ENCODE measurements at regions not wholly inside any gene's neighbourhood (a gene's known extent, or its start where the extent isn't known, plus 50 kb on each side); places are given as distances from the start of the nearest gene placed in this dataset.
A peak's percentile ranks its signal among the peaks of the same experiment; 100 is the strongest.

DNA sequence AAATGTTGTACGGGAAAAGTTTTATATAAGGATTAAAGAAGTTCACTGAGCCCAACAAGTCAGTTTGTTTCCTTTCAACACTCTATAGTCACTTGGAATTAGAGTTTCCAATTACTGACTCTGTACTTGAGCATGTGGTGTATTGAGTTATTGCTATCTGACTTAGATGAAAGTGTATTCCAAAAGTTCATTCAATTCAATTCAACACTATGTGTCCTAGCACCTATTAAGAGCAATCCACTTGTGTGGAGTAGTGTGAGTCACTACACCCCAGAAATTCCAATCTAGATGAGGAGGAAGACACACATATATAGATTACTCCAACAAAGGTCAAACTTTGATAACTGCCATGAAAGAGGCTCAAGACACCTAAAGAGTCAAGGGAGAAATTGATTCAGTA is 98.2 kb upstream of the SLCO6A1 start:
- Histone ChIP-seq H3K9me3 (ENCODE audit: insufficient read depth, low read depth, low read length) (no peaks in the 10 kb centered on the region), H3K4me2 (ENCODE audit: low read length) (no peak overlapping the region), H3K4me3 (ENCODE audit: insufficient read depth, low read depth, low read length) (no peak overlapping the region), H2AFZ (ENCODE audit: low read depth, low read length) (no peak overlapping the region), H3K27ac (ENCODE audit: low read depth, low read length) (no peak overlapping the region), H4K20me1 (ENCODE audit: insufficient read depth, low read length) (no peaks in the 10 kb centered on the region), H3K4me1 (ENCODE audit: insufficient read depth, low read length) (no peaks in the 10 kb centered on the region), H3K9ac (ENCODE audit: low read length) (no peak overlapping the region), H3K27me3 (ENCODE audit: insufficient read depth, low read length) (no peaks in the 10 kb centered on the region), H3K79me2 (ENCODE audit: insufficient read depth, low read length) (no peaks in the 10 kb centered on the region), H3K36me3 (ENCODE audit: insufficient read depth, low read length) (no peaks in the 10 kb centered on the region)
- no peak for TF ChIP-seq EZH2 (IDR thresholded peaks at IDR 0.05; ENCODE audit: insufficient read depth, low read length)
- no peak for TF ChIP-seq CTCF (IDR thresholded peaks at IDR 0.05; ENCODE audit: insufficient read depth, low read depth, low read length)
- Mint-ChIP-seq H3K27me3 (ENCODE audit: low read depth, unreplicated experiment) (no peaks in the 10 kb centered on the region), H3K27ac (ENCODE audit: unreplicated experiment) (no peak overlapping the region), H3K4me3 (ENCODE audit: unreplicated experiment) (no peak overlapping the region), H3K9me3 (ENCODE audit: unreplicated experiment) (peaks cover 3% of the 10 kb centered on the region), H3K4me1 (ENCODE audit: low read depth, unreplicated experiment) (peaks cover 15% of the 10 kb centered on the region), H3K36me3 (ENCODE audit: low read depth, unreplicated experiment) (no peaks in the 10 kb centered on the region)
- DNase-seq (ENCODE audit: low read depth) (no peak), FAIRE-seq (no peak)

- TF ChIP-seq EZH2 (IDR thresholded peaks at IDR 0.05; ENCODE audit: insufficient read depth, low read length) (no peak), CTCF (IDR thresholded peaks at IDR 0.05; ENCODE audit: insufficient read depth, low read depth, low read length) (no peak)
- no peaks in the 10 kb centered on the region for H3K27me3 Mint-ChIP-seq (ENCODE audit: low read depth, unreplicated experiment)
- no peak for FAIRE-seq
Measured at GRCh38 chr5:102599289-102599688, 100.5 kb upstream of the SLCO6A1 start.

GRCh38 chr5:102600964-102601363 is 102.2 kb upstream of the SLCO6A1 start:
- Mint-ChIP-seq H3K27ac (ENCODE audit: unreplicated experiment) (no peak overlapping the region), H3K4me3 (ENCODE audit: unreplicated experiment) (no peak overlapping the region), H3K27me3 (ENCODE audit: low read depth, unreplicated experiment) (no peaks in the 10 kb centered on the region), H3K9me3 (ENCODE audit: unreplicated experiment) (no peaks in the 10 kb centered on the region), H3K4me1 (ENCODE audit: low read depth, unreplicated experiment) (peaks cover 13% of the 10 kb centered on the region), H3K36me3 (ENCODE audit: low read depth, unreplicated experiment) (no peaks in the 10 kb centered on the region)
- Histone ChIP-seq H3K4me2 (ENCODE audit: low read length) (no peak overlapping the region), H4K20me1 (ENCODE audit: insufficient read depth, low read length) (no peaks in the 10 kb centered on the region), H3K9ac (ENCODE audit: low read length) (no peak overlapping the region), H3K79me2 (ENCODE audit: insufficient read depth, low read length) (no peaks in the 10 kb centered on the region), H3K4me1 (ENCODE audit: insufficient read depth, low read length) (no peaks in the 10 kb centered on the region), H3K27me3 (ENCODE audit: insufficient read depth, low read length) (no peaks in the 10 kb centered on the region), H2AFZ (ENCODE audit: low read depth, low read length) (no peak overlapping the region), H3K27ac (ENCODE audit: low read depth, low read length) (no peak overlapping the region), H3K9me3 (ENCODE audit: insufficient read depth, low read depth, low read length) (no peaks in the 10 kb centered on the region), H3K4me3 (ENCODE audit: insufficient read depth, low read depth, low read length) (no peak overlapping the region), H3K36me3 (ENCODE audit: insufficient read depth, low read length) (no peaks in the 10 kb centered on the region)
- peak; percentile 27 for DNase-seq (ENCODE audit: low read depth)
- FAIRE-seq = no peak
- TF ChIP-seq EZH2 (IDR thresholded peaks at IDR 0.05; ENCODE audit: insufficient read depth, low read length) (no peak), CTCF (IDR thresholded peaks at IDR 0.05; ENCODE audit: insufficient read depth, low read depth, low read length) (no peak)

More at GRCh38 chr5:102599289-102599688, 100.5 kb upstream of the SLCO6A1 start:
- Histone ChIP-seq H3K4me1 (ENCODE audit: insufficient read depth, low read length) (no peaks in the 10 kb centered on the region), H3K9me3 (ENCODE audit: insufficient read depth, low read depth, low read length) (no peaks in the 10 kb centered on the region), H3K27me3 (ENCODE audit: insufficient read depth, low read length) (no peaks in the 10 kb centered on the region), H3K4me2 (ENCODE audit: low read length) (no peak overlapping the region), H3K9ac (ENCODE audit: low read length) (no peak overlapping the region), H2AFZ (ENCODE audit: low read depth, low read length) (no peak overlapping the region), H3K79me2 (ENCODE audit: insufficient read depth, low read length) (no peaks in the 10 kb centered on the region), H4K20me1 (ENCODE audit: insufficient read depth, low read length) (no peaks in the 10 kb centered on the region), H3K27ac (ENCODE audit: low read depth, low read length) (no peak overlapping the region), H3K36me3 (ENCODE audit: insufficient read depth, low read length) (no peaks in the 10 kb centered on the region), H3K4me3 (ENCODE audit: insufficient read depth, low read depth, low read length) (no peak overlapping the region)
- Mint-ChIP-seq H3K27ac (ENCODE audit: unreplicated experiment) (no peak overlapping the region), H3K9me3 (ENCODE audit: unreplicated experiment) (peaks cover under 1% of the 10 kb centered on the region), H3K36me3 (ENCODE audit: low read depth, unreplicated experiment) (no peaks in the 10 kb centered on the region), H3K4me3 (ENCODE audit: unreplicated experiment) (no peak overlapping the region), H3K4me1 (ENCODE audit: low read depth, unreplicated experiment) (peaks cover 15% of the 10 kb centered on the region)
- DNase-seq (ENCODE audit: low read depth) = no peak
